H1 (cell line): ENCODE measurements at regions not wholly inside any gene's neighbourhood (a gene's known extent, or its start where the extent isn't known, plus 50 kb on each side); places are given as distances from the start of the nearest gene placed in this dataset.

Experiments
- CTBP2 ChIP-seq: IDR thresholded peaks from 2 replicates; pipeline ENCODE4 v1.7.0; 2011; ENCODE audit warnings: borderline replicate concordance, mild to moderate bottlenecking, moderate library complexity, mixed read lengths, low read length; ENCODE audit not compliant: insufficient read depth, insufficient read length
- EGR1 ChIP-seq: IDR thresholded peaks from 2 replicates; pipeline ENCODE4 v1.6.1; 2011; ENCODE audit warnings: low read depth, low read length, borderline replicate concordance
- HDAC2 ChIP-seq, 2 experiments: fragments of 300-600 bp in 1 of 2; sonication (generic) in 1 of 2; IDR thresholded peaks; 2 replicates each; pipeline ENCODE4 v1.6.1; 2011 to 2012; ENCODE audit warnings: low read depth in 2 of 2, low read length in 2 of 2, mild to moderate bottlenecking in 2 of 2, moderate library complexity in 2 of 2, borderline replicate concordance in 1 of 2, inconsistent platforms in 1 of 2
- PHF8 ChIP-seq: fragments of 200-600 bp; sonication (generic); conservative IDR thresholded peaks from 2 replicates; pipeline ENCODE4 v1.7.1; 2012; ENCODE audit warnings: low read depth, mild to moderate bottlenecking, inconsistent platforms, low read length, moderate library complexity
- SP2 ChIP-seq: IDR thresholded peaks from 2 replicates; pipeline ENCODE4 v1.6.1; 2012; ENCODE audit warnings: mild to moderate bottlenecking, low read length, inconsistent platforms
- TAF1 ChIP-seq: IDR thresholded peaks from 2 replicates; pipeline ENCODE4 v1.6.1; 2011; ENCODE audit warnings: mild to moderate bottlenecking, low read depth, low read length

DNA sequence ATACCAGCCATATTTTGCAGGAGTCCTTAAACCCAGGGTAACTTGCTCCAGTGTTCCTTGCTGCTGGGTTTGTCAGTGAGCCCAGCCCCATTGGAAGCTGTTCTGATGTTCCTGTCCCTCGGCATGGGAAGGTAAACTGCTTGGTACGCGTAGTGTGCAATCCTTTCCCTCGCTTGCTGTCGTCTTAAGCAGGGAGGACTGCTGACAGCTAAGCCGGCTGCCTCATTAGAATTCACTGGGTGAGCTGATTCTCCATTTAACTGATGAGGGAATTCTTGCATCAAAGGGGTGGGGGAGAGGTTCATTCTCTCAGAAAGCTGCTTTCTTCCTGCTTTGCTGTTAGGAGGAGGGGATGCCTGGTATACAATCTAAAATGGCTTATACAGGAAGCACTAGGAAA is 164.6 kb downstream of the MID1IP1 start (continued):
- TF ChIP-seq CTBP2 (no peak), TAF1 (no peak), EGR1 (no peak), PHF8 (no peak), SP2 (no peak), HDAC2 (IDR thresholded peaks at IDR 0.05; ENCODE audit: borderline replicate concordance in 1 of 2, low read depth in 2 of 2, low read length in 2 of 2) (no peak)
- TF ChIP-seq, all 59 proteins: peak for 0
